HG03025 (cell line): ENCODE measurements at regions not wholly inside any gene's neighbourhood (a gene's known extent, or its start where the extent isn't known, plus 50 kb on each side); places are given as distances from the start of the nearest gene placed in this dataset.
"Not testable (repeated sequence)": the region's sequence is repeated elsewhere in the genome, so short reads cannot be mapped to it uniquely, and the experiment has no call there.

Source experiments
- ATAC-seq: cut with Tn5 transposase; IDR thresholded peaks from one replicate; pipeline ENCODE4 v1.9.1; 2021; ENCODE audit warnings: mild to moderate bottlenecking, moderate library complexity; ENCODE audit not compliant: unreplicated experiment, low FRiP score

GRCh38 chr1:199460933-199461332 is 566.6 kb upstream of the NR5A2 start:
- ATAC-seq, result no peak

- ATAC-seq, result no peak
These were observed 563.9 kb upstream of the NR5A2 start for GRCh38 chr1:199463521-199464127.

GRCh38 chr1:199466961-199467360 is 560.5 kb upstream of the NR5A2 start:
- no peak for ATAC-seq

GRCh38 chr1:199472018-199472417 is 555.5 kb upstream of the NR5A2 start:
- no peak for ATAC-seq

GRCh38 chr1:199472978-199473377 is 554.5 kb upstream of the NR5A2 start:
- ATAC-seq, result no peak

- ATAC-seq, result no peak
These were observed 552.8 kb upstream of the NR5A2 start for GRCh38 chr1:199474738-199475137.

- ATAC-seq, result no peak
These were observed 545.1 kb upstream of the NR5A2 start for GRCh38 chr1:199482426-199482825.

- ATAC-seq, result no peak
These were observed 537.9 kb upstream of the NR5A2 start for GRCh38 chr1:199489594-199489993.

GRCh38 chr1:199490769-199491527 is 536.6 kb upstream of the NR5A2 start:
- no peak for ATAC-seq

- no peak for ATAC-seq
These were observed 532.1 kb upstream of the NR5A2 start for GRCh38 chr1:199495432-199495831.

- ATAC-seq, result not testable (repeated sequence)
These were observed 528.7 kb upstream of the NR5A2 start for GRCh38 chr1:199498802-199499201.

GRCh38 chr1:199508072-199508471 is 519.4 kb upstream of the NR5A2 start:
- ATAC-seq, result no peak

GRCh38 chr1:199508653-199509052 is 518.9 kb upstream of the NR5A2 start:
- no peak for ATAC-seq

- no peak for ATAC-seq
These were observed 518.1 kb upstream of the NR5A2 start for GRCh38 chr1:199509456-199509855.

GRCh38 chr1:199510314-199510713 is 517.2 kb upstream of the NR5A2 start:
- ATAC-seq, result peak; percentile 66

- ATAC-seq, result no peak
These were observed 515.3 kb upstream of the NR5A2 start for GRCh38 chr1:199512037-199512710.

GRCh38 chr1:199515261-199515660 is 512.2 kb upstream of the NR5A2 start:
- ATAC-seq, result no peak

GRCh38 chr1:199522338-199522737 is 505.2 kb upstream of the NR5A2 start:
- no peak for ATAC-seq

GRCh38 chr1:199522936-199523335 is 504.6 kb upstream of the NR5A2 start:
- no peak for ATAC-seq

GRCh38 chr1:199529324-199529723 is 498.2 kb upstream of the NR5A2 start:
- ATAC-seq, result no peak

GRCh38 chr1:199533361-199533760 is 494.1 kb upstream of the NR5A2 start:
- ATAC-seq, result not testable (repeated sequence)

- ATAC-seq, result peak; percentile 50
These were observed 481.7 kb upstream of the NR5A2 start for GRCh38 chr1:199545780-199546179.
